ENCODE measurements at regions not wholly inside any gene's neighbourhood (a gene's known extent, or its start where the extent isn't known, plus 50 kb on each side); places are given as distances from the start of the nearest gene placed in this dataset.

GRCh38 chr17:70642059-70642458, 472.7 kb downstream of the KCNJ2 start:
- TF ChIP-seq CTCF (IDR thresholded peaks at IDR 0.05) (no peak), EP300 (IDR thresholded peaks at IDR 0.05) (no peak), POLR2A (IDR thresholded peaks at IDR 0.05; ENCODE audit: low read depth) (no peak), POLR2AphosphoS5 (IDR thresholded peaks at IDR 0.05) (no peak)
